Activated naive CD4-positive, alpha-beta T cell treated with anti-CD3 and anti-CD28 coated beads for 36 hours (primary cell): ENCODE measurements at regions not wholly inside any gene's neighbourhood (a gene's known extent, or its start where the extent isn't known, plus 50 kb on each side); places are given as distances from the start of the nearest gene placed in this dataset.

ENCODE experiments used
- CTCF ChIA-PET: fragments of 350-600 bp; sonication (Branson Sonifier 250); formaldehyde crosslinking; loops from one replicate; lab custom pipeline; 2021; ENCODE audit warnings: antibody characterized with exemption; lab: Charles Lee
- DNase-seq: peaks from one replicate; pipeline ENCODE4 v3.0.0-alpha.2; 2020
- H3K27ac Mint-ChIP-seq: one replicate; pipeline ENCODE4 v1.8.0; 2021; ENCODE audit warnings: mild to moderate bottlenecking, mixed read lengths
- H3K27me3 Mint-ChIP-seq: one replicate; pipeline ENCODE4 v1.8.0; 2021; ENCODE audit warnings: low read depth, mixed read lengths
- H3K36me3 Mint-ChIP-seq: one replicate; pipeline ENCODE4 v1.8.0; 2021; ENCODE audit warnings: low read depth, mixed read lengths
- H3K4me1 Mint-ChIP-seq: one replicate; pipeline ENCODE4 v1.8.0; 2021; ENCODE audit warnings: low read depth, mixed read lengths
- H3K4me3 Mint-ChIP-seq: one replicate; pipeline ENCODE4 v1.8.0; 2021; ENCODE audit warnings: mild to moderate bottlenecking, moderate library complexity, mixed read lengths
- H3K9me3 Mint-ChIP-seq: one replicate; pipeline ENCODE4 v1.8.0; 2021; ENCODE audit warnings: mixed read lengths
- intact Hi-C: fragments of 100-400 bp; cut with micrococcal nuclease; formaldehyde crosslinking; loops from one replicate; pipeline ENCODE4 v1.15.1; 2023

DNA sequence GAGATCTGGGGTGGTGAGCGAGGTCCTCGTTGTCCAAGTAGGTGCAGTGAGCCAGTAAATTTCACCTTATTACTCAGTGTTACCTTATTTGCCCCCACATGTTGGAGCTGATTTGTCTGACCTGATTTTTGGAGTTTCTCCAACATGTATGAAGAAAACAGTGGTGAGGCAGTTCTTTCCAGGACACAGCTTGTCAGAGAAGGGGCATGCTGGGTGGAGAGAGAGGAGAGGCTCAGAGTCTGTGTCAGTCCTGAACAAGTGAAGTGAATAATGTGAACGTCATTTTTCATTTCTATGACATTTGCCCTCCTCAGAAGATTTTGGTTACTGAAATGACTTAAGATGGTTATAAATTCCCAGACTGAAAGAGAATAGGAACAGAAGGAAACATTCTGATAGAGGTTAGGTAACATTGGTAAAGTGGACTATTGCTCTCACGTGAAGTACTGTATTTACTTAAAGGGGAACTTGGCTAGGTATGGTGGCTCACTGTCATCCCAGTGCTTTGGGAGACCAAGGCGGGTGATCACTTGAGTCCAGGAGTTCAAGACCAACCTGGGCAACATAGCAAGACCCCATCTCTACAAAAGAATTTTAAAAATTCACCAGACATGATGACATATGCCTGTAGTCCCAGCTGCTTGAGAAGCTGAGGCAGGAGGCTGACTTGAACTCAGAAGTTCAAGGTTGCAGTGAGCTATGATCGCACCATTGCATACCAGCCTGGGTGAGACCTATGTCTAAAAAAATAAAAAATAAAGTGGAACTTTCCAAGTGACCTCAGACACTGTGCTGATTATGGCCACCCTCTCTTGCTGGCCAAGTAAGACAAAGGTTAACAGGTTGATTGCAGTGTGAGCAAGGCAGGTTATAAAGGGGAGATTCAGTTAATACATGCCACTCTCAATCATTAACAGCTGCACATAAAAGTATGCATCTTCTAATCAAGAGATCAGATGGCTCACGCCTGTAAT, 184.3 kb downstream of the EDN1 start:
- CTCF ChIA-PET = no interaction called here
- Mint-ChIP-seq H3K27ac (no peak overlapping the region), H3K27me3 (peaks cover 19% of the 10 kb centered on the region), H3K36me3 (no peaks in the 10 kb centered on the region), H3K4me1 (no peaks in the 10 kb centered on the region), H3K9me3 (no peaks in the 10 kb centered on the region), H3K4me3 (no peak overlapping the region)
- no peak for DNase-seq
- intact Hi-C loops = no loop called here

DNA sequence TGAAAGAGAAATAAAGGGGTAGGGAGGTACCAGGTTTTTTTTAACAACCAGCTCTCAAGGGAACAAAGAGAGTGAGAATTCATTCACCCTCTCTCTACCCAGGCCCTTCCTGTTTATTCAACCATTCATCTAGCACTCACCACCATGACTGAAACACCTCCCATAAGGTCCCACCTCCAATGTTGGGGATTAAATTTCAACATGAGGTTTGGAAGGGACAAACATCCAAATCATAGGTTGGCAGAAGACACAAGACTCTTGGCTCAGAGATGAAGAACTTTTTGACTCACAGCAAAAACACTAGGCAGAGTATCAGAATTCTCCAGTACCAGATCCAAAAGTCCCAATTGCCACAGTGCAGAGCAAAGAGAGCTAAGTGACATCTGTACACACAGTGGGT, 186.3 kb downstream of the EDN1 start:
- no peaks in the 10 kb centered on the region for H3K9me3 Mint-ChIP-seq
- DNase-seq = no peak
- CTCF ChIA-PET = no interaction called here

DNA sequence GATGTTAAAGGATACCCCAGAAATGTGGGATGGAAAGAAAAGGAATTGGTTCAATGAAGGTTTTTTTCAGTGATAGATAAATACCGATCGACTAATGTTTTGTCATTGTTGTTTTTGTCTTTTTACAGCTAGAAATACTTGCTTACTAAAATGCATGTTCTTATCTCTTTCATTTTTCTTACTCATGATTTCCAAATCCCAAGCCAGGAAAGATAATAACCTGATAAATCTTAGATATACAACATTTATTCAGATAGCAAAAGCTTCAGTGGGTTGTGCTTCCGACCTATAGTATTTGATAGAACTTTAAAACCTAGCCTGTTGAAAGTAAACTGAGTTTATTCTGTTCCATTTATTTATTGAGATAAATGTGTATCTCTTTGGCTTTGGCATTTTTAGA, 187.5 kb downstream of the EDN1 start:
- no peaks in the 10 kb centered on the region for H3K9me3 Mint-ChIP-seq
- DNase-seq = no peak
- H3K36me3 Mint-ChIP-seq = no peaks in the 10 kb centered on the region
- no peak overlapping the region for H3K4me3 Mint-ChIP-seq
- CTCF ChIA-PET = no interaction called here
- intact Hi-C loops = no loop called here
- peaks cover 16% of the 10 kb centered on the region for H3K27me3 Mint-ChIP-seq
- H3K27ac Mint-ChIP-seq = no peak overlapping the region
- H3K4me1 Mint-ChIP-seq = peaks cover 8% of the 10 kb centered on the region

More for the DNA sequence above, 186.3 kb downstream of the EDN1 start:
- no peaks in the 10 kb centered on the region for H3K36me3 Mint-ChIP-seq
- intact Hi-C loops = no loop called here
- H3K4me1 Mint-ChIP-seq = peaks cover 4% of the 10 kb centered on the region
- H3K27ac Mint-ChIP-seq = no peak overlapping the region
- peaks cover 16% of the 10 kb centered on the region for H3K27me3 Mint-ChIP-seq
- H3K4me3 Mint-ChIP-seq = no peak overlapping the region

DNA sequence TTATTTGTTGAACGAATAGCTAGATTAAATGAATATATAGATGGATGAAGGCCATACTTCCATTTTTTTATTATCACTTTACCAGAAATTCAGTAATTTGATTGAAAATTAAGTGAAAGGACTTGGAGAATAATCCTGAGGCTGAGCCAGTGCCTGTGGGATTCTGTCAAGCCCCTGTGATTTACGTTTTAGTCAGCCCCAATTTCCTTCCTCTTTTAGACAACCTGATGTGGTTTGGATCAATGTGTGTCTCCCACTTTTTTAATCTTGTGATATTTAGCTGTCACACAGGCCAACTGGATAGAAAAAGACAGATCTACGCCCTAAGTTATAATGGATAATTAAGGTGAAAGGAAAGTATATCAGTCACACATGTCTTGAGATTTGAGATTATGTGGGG, 188.8 kb downstream of the EDN1 start:
- peaks cover 14% of the 10 kb centered on the region for H3K27me3 Mint-ChIP-seq
- no peaks in the 10 kb centered on the region for H3K9me3 Mint-ChIP-seq
- H3K27ac Mint-ChIP-seq = no peak overlapping the region
- H3K36me3 Mint-ChIP-seq = no peaks in the 10 kb centered on the region
- CTCF ChIA-PET = no interaction called here
- intact Hi-C loops = no loop called here
- no peak for DNase-seq
- no peak overlapping the region for H3K4me3 Mint-ChIP-seq
- peaks cover 16% of the 10 kb centered on the region for H3K4me1 Mint-ChIP-seq

DNA sequence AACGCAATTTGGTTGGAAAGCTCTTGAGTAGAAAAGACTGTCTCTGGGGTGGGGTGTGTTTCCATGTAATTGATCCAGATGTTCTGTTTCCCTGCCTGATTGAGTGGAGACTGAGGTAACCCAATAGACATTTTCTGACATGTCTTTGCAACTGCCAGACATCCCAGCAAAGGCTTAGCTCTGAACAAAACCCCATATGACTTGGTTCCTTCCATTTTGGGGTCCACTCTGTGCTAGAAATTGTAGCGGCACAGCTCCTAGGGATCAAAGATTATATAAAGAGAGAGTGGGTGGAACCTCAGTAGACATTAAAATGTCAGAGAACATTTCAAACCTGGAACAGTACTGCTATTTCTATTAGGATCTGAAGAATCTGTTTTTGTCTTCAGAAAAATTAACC, 189.3 kb downstream of the EDN1 start:
- H3K27ac Mint-ChIP-seq = no peak overlapping the region
- intact Hi-C loops = no loop called here
- H3K36me3 Mint-ChIP-seq = no peaks in the 10 kb centered on the region
- peaks cover 12% of the 10 kb centered on the region for H3K27me3 Mint-ChIP-seq
- peaks cover 16% of the 10 kb centered on the region for H3K4me1 Mint-ChIP-seq
- no peak overlapping the region for H3K4me3 Mint-ChIP-seq
- DNase-seq = no peak
- no peaks in the 10 kb centered on the region for H3K9me3 Mint-ChIP-seq
- CTCF ChIA-PET = no interaction called here

DNA sequence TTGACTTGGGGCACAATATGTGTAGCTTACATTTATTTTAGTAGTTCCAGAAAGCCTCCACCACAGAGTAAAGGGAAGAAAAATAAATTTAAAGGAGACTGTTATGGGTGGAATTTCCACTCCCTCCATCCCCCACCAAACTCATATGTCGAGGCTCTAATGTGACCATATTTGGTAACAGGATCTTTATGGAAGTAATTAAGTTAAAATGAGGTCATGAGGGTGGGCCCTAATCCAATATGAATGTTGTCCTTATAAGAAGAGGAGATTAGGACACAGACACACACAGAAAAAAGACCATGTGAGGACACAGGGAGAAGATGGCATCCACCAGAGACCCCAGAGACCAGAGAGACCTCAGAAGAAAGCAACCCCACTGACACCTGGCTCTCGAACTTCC, 189.7 kb downstream of the EDN1 start:
- DNase-seq = no peak
- Mint-ChIP-seq H3K36me3 (no peaks in the 10 kb centered on the region), H3K27me3 (peaks cover 12% of the 10 kb centered on the region), H3K4me3 (no peak overlapping the region), H3K9me3 (no peaks in the 10 kb centered on the region), H3K4me1 (peaks cover 16% of the 10 kb centered on the region), H3K27ac (no peak overlapping the region)
- intact Hi-C loops = loop anchor here (10.0 kb wide), 1 partner anchor 125 kb away; no protein-coding TSS in a partner anchor
- CTCF ChIA-PET = no interaction called here

DNA sequence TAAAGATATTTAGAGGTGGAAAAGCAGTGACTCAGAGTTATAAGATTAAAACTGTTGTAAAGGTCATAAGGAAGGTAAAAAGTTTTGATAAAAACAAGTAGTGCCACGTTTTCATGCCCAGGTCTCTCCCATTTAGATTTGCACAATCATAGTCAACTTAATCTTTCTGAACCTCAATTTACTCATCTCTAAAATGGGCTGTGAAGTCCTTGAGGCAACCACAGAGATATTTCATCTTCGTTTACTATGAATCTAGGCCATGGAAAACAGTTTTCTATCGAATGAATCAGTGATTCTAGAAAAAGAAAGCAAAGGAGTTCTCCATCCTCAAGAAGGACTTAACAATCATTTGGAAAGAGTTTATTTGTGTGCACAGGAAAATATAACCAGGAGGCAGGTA, 190.2 kb downstream of the EDN1 start:
- intact Hi-C loops = loop anchor here (10.0 kb wide), 1 partner anchor 124 kb away; no protein-coding TSS in a partner anchor
- Mint-ChIP-seq H3K27me3 (peaks cover 12% of the 10 kb centered on the region), H3K9me3 (no peaks in the 10 kb centered on the region), H3K4me1 (peaks cover 16% of the 10 kb centered on the region), H3K4me3 (no peak overlapping the region), H3K27ac (no peak overlapping the region), H3K36me3 (no peaks in the 10 kb centered on the region)
- DNase-seq = no peak
- CTCF ChIA-PET = no interaction called here

DNA sequence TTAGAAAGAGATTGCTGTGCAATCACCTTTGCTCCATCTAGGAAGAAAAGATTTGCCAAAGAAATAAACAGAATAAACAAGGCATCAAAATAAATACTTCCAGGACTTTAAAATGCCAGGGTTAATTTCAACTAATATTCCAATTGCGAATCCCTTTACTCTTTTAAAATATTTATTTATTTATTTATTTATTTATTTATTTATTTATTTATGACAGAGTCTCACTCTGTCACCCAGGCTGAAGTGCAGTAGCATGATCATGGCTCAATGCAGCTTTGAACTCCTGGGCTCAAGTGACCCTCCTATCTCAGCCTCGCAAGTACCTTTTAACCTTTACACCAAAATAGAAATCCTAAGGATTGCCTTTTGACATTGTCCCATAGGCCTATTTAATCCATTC, 191.1 kb downstream of the EDN1 start:
- CTCF ChIA-PET = interaction anchor here (1.5 kb wide), 1 partner anchor 14 kb away, joined by 3 read pairs; no protein-coding TSS in a partner anchor
- Mint-ChIP-seq H3K9me3 (no peaks in the 10 kb centered on the region), H3K4me3 (no peak overlapping the region), H3K36me3 (no peaks in the 10 kb centered on the region), H3K4me1 (peaks cover 16% of the 10 kb centered on the region), H3K27me3 (peaks cover 9% of the 10 kb centered on the region), H3K27ac (no peak overlapping the region)
- intact Hi-C loops = loop anchor here (10.0 kb wide), 1 partner anchor 124 kb away; no protein-coding TSS in a partner anchor
- DNase-seq = no peak

DNA sequence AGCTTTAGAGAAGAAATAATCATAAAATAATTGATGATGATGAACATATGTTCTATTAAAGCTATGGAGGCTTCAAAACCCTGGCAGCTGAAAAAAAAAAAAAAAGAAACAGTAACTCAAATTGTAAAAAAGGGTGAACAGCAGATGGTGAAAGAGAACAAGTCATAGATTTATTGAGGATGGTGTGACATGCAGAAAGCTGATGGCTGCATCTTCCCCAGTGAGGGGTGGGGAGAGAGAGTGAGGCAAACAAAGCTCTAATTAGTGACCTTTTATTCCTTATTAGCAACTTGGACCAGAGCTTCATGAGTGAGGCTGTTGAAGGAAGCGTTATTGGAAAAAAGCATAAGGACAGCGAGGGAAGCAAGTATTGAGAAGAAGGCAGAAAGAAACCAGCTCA, 191.7 kb downstream of the EDN1 start:
- no peak overlapping the region for H3K27ac Mint-ChIP-seq
- H3K4me1 Mint-ChIP-seq = peaks cover 16% of the 10 kb centered on the region
- H3K27me3 Mint-ChIP-seq = peaks cover 9% of the 10 kb centered on the region
- intact Hi-C loops = loop anchor here (10.0 kb wide), 1 partner anchor 123 kb away; no protein-coding TSS in a partner anchor
- H3K36me3 Mint-ChIP-seq = no peaks in the 10 kb centered on the region
- no peak overlapping the region for H3K4me3 Mint-ChIP-seq
- CTCF ChIA-PET = interaction anchor here (0.7 to 1.5 kb wide), 3 partner anchors 15 to 411 kb away, joined by 3 to 4 read pairs (median 4); no protein-coding TSS in a partner anchor
- DNase-seq = no peak
- H3K9me3 Mint-ChIP-seq = no peaks in the 10 kb centered on the region

DNA sequence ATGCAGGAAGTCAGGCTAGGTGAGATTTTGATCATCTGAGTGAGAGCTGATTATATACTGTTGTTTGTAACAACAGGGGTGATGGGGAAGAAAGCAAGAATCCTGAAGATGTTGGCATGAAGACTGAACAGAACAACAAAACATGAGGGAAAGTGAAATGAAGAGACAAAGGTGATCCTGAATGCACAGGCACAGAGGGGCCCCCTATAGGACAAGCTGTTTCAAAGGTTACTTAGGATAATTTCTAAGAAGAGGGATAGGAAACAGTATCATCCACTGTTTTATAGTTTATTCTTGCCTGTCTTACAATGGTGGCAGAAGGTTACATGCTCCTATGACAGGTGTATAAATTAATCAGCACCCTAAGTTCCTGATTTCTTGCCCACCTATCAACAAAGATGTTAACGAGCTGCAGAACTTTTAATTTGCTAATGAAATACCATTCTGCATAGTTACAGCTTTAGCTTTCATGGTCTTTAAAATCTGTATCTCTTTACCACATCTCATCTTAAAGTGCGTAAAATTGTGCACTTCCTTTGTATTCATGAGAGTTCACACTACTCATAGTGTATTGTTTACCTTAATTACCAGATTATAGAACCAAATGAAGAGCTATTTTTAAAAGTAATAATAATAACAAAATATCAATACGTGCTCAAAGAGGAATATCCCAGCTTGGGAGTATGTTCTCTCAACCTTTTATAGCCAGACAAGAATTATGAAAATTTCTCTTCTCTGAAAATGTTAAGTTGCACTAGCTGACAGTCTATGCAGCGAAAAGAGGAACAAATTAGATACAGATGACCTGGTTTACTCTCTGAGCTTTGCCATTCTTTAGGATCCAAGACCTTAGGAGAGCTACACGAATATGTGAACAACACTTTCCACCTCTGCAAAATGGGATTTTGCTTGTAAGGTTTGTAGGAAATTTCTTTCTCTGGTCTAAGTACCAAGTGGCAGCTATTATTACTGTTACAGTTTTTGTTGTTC, 192.5 kb downstream of the EDN1 start:
- H3K9me3 Mint-ChIP-seq = no peaks in the 10 kb centered on the region
- no peaks in the 10 kb centered on the region for H3K36me3 Mint-ChIP-seq
- no peak overlapping the region for H3K4me3 Mint-ChIP-seq
- peaks cover 16% of the 10 kb centered on the region for H3K4me1 Mint-ChIP-seq
- CTCF ChIA-PET = interaction anchor here (0.7 to 1.5 kb wide), 3 partner anchors 16 to 410 kb away, joined by 3 to 4 read pairs (median 4); no protein-coding TSS in a partner anchor
- no peak overlapping the region for H3K27ac Mint-ChIP-seq
- peaks cover 9% of the 10 kb centered on the region for H3K27me3 Mint-ChIP-seq
- intact Hi-C loops = loop anchor here (1.0 to 10.0 kb wide), 2 partner anchors 9 to 122 kb away; no protein-coding TSS in a partner anchor
- no peak for DNase-seq

DNA sequence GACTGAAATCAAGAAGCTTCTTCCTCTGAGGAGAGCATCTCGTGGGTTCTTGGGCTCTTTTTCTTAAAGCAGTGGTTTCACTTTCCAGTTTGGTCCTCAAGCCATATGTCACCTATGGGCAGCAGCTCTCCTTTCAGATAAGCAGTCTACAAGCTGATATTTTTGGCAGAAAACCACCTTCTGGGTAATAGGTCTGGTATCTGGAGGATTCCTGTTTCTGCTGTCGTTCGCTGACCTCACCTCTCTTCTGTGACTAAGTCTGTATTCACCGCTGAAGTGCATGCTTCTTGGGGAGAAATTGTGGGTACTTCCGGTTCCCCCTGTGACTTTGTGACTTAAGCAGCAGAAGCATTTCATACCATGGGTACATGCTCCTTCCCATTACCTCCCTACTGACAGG, 193.6 kb downstream of the EDN1 start:
- no peak overlapping the region for H3K27ac Mint-ChIP-seq
- H3K9me3 Mint-ChIP-seq = no peaks in the 10 kb centered on the region
- H3K27me3 Mint-ChIP-seq = peaks cover 5% of the 10 kb centered on the region
- peaks cover 16% of the 10 kb centered on the region for H3K4me1 Mint-ChIP-seq
- no peak overlapping the region for H3K4me3 Mint-ChIP-seq
- H3K36me3 Mint-ChIP-seq = no peaks in the 10 kb centered on the region
- CTCF ChIA-PET = interaction anchor here (0.7 kb wide), 1 partner anchor 823 kb away, joined by 3 read pairs; no protein-coding TSS in a partner anchor
- intact Hi-C loops = loop anchor here (1.0 to 10.0 kb wide), 2 partner anchors 8 to 121 kb away; no protein-coding TSS in a partner anchor
- peak; percentile 38 for DNase-seq

DNA sequence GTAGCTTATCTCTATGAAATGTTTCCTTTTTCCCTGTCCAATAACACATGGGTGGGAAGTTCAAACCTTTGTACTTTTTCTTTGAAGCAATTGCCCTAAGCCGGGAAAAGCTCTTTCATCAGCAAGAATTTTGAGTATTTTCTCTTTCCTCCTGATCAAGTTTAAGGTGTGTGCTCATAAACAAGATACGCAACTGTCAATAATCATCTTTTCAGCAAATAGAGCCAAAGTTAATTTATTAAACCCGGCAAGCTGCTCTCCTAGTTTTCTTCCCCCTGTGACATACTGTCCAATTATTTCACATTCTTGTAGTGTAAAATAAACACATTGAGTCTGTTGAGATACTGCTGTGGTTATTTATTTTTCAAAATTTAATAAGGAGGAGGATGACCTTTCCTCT, 194.4 kb downstream of the EDN1 start:
- peaks cover 1% of the 10 kb centered on the region for H3K27me3 Mint-ChIP-seq
- intact Hi-C loops = loop anchor here (10.0 kb wide), 1 partner anchor 120 kb away; no protein-coding TSS in a partner anchor
- H3K4me1 Mint-ChIP-seq = peaks cover 16% of the 10 kb centered on the region
- H3K9me3 Mint-ChIP-seq = no peaks in the 10 kb centered on the region
- H3K27ac Mint-ChIP-seq = no peak overlapping the region
- no peak overlapping the region for H3K4me3 Mint-ChIP-seq
- no peaks in the 10 kb centered on the region for H3K36me3 Mint-ChIP-seq
- DNase-seq = no peak
- CTCF ChIA-PET = no interaction called here
